ENCODE measurements at regions not wholly inside any gene's neighbourhood (a gene's known extent, or its start where the extent isn't known, plus 50 kb on each side); places are given as distances from the start of the nearest gene placed in this dataset.

DNA sequence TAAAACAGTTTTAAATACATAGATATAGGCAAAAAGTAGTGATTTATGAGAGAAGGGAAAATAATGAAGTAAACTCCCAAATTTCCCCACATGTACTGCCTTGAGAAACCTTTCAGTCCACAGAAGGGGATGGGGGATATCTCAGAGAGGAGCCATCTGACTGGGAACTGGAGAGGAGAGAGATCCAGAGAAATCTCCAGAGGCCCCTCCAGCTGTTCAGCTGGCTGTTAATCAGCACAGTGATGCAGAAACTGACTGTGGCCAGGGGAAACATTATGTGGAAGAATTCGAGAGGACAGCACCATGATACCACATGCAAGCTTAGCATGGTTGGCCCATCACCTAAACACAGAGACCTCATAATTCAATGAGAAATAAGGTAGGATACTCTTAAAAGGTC is 1165.9 kb upstream of the TMEM132C start:
- no peaks in the 10 kb centered on the region for H3K4me1 ChIP-seq (ENCODE audit: low read depth)

DNA sequence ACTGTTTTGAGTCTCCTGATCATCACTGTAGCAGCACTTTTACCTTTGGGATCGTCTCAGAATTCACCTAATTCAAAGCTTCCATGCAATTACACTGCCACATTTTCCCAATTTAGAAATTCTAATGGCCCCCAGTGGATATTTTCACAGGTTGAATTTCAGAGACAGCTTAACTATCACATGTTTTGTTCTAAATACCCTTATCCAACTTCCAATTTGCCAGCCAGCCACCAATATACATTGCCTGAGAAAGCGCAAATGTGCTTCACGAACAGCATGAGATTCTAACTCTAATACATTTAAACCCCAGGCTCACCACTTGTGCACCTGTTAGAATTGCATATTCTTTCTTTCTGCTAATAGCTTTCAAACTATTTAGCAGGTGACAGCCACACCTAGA is 1160.9 kb upstream of the TMEM132C start:
- Histone ChIP-seq H3K27me3 (peaks cover 8% of the 10 kb centered on the region), H3K36me3 (no peaks in the 10 kb centered on the region), H3K27ac (no peak overlapping the region), H3K9me3 (ENCODE audit: low read depth) (no peaks in the 10 kb centered on the region), H3K4me3 (no peak overlapping the region), H3K4me1 (ENCODE audit: low read depth) (no peaks in the 10 kb centered on the region)
- TF ChIP-seq, protein P1, sequence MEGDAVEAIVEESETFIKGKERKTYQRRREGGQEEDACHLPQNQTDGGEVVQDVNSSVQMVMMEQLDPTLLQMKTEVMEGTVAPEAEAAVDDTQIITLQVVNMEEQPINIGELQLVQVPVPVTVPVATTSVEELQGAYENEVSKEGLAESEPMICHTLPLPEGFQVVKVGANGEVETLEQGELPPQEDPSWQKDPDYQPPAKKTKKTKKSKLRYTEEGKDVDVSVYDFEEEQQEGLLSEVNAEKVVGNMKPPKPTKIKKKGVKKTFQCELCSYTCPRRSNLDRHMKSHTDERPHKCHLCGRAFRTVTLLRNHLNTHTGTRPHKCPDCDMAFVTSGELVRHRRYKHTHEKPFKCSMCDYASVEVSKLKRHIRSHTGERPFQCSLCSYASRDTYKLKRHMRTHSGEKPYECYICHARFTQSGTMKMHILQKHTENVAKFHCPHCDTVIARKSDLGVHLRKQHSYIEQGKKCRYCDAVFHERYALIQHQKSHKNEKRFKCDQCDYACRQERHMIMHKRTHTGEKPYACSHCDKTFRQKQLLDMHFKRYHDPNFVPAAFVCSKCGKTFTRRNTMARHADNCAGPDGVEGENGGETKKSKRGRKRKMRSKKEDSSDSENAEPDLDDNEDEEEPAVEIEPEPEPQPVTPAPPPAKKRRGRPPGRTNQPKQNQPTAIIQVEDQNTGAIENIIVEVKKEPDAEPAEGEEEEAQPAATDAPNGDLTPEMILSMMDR (IDR thresholded peaks at IDR 0.05; ENCODE audit: low read depth, low read length), result no peak
- no peak for DNase-seq (ENCODE audit: low read depth in 1 of 2, low spot score in 1 of 2)

More for the DNA sequence above, 1165.9 kb upstream of the TMEM132C start:
- no peaks in the 10 kb centered on the region for H3K9me3 ChIP-seq (ENCODE audit: low read depth)
- H3K27ac ChIP-seq, result no peak overlapping the region
- TF ChIP-seq, protein P1 (IDR thresholded peaks at IDR 0.05; ENCODE audit: low read depth, low read length), result no peak
- H3K4me3 ChIP-seq, result no peak overlapping the region
- no peak for DNase-seq (ENCODE audit: low read depth in 1 of 2, low spot score in 1 of 2)
- no peaks in the 10 kb centered on the region for H3K36me3 ChIP-seq
- no peaks in the 10 kb centered on the region for H3K27me3 ChIP-seq

DNA sequence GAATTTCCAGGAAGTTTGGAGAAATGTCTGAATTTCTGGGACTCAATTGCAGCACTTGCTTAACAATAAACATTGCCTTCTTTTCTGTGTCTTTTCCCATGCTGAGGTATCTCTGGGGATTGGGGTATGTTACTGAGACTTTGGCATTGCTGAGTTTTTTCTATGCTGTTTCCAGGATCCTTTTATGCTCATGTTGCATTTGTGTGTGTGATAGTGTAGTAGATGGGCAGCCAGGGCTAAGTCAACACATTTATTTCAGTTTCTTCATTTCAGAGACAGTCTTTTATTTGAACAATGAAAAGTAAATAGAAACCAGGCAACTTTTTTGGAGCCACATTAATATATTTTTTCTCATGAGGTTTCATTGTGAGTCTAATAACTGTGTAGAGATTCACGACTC is 1160.3 kb upstream of the TMEM132C start:
- no peaks in the 10 kb centered on the region for H3K4me1 ChIP-seq (ENCODE audit: low read depth)
- H3K9me3 ChIP-seq (ENCODE audit: low read depth), result no peaks in the 10 kb centered on the region
- H3K27ac ChIP-seq, result no peak overlapping the region
- TF ChIP-seq, protein P1 (IDR thresholded peaks at IDR 0.05; ENCODE audit: low read depth, low read length), result no peak
- peaks cover 8% of the 10 kb centered on the region for H3K27me3 ChIP-seq
- H3K36me3 ChIP-seq, result no peaks in the 10 kb centered on the region
- no peak for DNase-seq (ENCODE audit: low read depth in 1 of 2, low spot score in 1 of 2)
- H3K4me3 ChIP-seq, result no peak overlapping the region

DNA sequence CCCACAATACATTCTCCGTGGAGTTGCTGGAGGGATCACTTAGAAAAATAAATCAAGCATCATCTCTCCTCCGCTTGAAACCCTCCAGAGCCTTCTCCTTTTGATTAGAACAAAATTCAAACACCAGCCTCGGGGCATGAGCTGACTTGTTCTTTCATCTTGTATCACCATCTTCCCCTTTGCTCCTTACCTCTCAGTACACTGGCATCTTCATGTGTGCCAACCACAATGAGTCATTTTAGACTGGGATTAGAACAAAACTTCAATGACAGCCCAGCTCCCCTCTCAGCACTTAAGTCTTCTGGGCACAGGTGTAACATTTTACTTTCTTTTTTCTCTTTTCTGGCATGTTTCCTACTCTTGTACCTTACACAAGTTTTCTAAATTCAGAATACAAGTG is 1159.2 kb upstream of the TMEM132C start:
- no peaks in the 10 kb centered on the region for H3K9me3 ChIP-seq (ENCODE audit: low read depth)
- no peaks in the 10 kb centered on the region for H3K36me3 ChIP-seq
- no peak overlapping the region for H3K27ac ChIP-seq
- H3K27me3 ChIP-seq, result peaks cover 8% of the 10 kb centered on the region
- no peak overlapping the region for H3K4me3 ChIP-seq
- TF ChIP-seq, protein P1 (IDR thresholded peaks at IDR 0.05; ENCODE audit: low read depth, low read length), result no peak
- H3K4me1 ChIP-seq (ENCODE audit: low read depth), result no peaks in the 10 kb centered on the region
- DNase-seq (ENCODE audit: low read depth in 1 of 2, low spot score in 1 of 2), result no peak

DNA sequence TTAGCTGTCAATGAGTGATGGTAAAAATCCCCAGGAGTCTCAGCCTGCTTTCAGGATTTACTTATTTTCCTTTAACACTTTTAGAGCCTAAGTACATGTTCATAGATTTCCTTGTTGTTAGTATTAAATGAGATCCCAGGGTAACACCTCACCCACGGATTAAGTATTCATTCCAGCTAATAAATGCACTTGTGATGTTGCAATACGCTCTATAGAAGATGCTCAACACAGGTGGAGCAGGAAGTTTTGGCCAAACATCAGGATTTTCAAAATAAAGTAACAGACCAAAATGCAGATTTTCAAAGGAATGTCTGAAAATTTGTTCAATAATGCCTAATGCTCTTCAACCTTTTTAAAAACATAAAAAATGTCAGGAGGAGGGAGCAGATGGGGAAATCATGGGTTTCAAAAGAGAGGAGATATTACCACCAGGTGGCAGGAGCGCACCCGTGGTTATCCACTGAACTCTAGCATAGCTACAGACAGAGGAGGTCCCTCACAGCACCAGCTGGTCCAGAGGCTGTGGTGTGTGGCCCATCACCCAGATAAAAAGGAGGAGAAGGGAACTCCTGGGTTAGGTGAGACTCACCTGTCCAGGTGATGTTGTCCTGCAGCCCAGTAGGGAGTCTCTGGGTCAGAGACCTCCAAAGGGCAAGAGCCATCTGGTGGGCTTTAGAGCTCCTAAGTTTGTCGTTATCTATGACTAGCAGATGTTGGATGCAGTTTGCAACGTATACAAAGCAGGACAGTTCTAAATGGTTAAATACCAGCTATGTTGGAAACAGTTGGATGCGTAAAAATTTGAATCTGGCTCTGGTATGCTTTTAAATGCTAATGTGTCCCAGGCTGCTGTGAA is 1158.4 kb upstream of the TMEM132C start:
- H3K4me3 ChIP-seq, result no peak overlapping the region
- no peak overlapping the region for H3K27ac ChIP-seq
- H3K36me3 ChIP-seq, result no peaks in the 10 kb centered on the region
- TF ChIP-seq, protein P1 (IDR thresholded peaks at IDR 0.05; ENCODE audit: low read depth, low read length), result peak; percentile 40
- peak; percentile 38 to 69 for DNase-seq (ENCODE audit: low read depth in 1 of 2, low spot score in 1 of 2)
- no peaks in the 10 kb centered on the region for H3K9me3 ChIP-seq (ENCODE audit: low read depth)
- H3K4me1 ChIP-seq (ENCODE audit: low read depth), result no peaks in the 10 kb centered on the region
- H3K27me3 ChIP-seq, result peaks cover 8% of the 10 kb centered on the region
